ENCODE measurements at regions not wholly inside any gene's neighbourhood (a gene's known extent, or its start where the extent isn't known, plus 50 kb on each side); places are given as distances from the start of the nearest gene placed in this dataset.

DNA sequence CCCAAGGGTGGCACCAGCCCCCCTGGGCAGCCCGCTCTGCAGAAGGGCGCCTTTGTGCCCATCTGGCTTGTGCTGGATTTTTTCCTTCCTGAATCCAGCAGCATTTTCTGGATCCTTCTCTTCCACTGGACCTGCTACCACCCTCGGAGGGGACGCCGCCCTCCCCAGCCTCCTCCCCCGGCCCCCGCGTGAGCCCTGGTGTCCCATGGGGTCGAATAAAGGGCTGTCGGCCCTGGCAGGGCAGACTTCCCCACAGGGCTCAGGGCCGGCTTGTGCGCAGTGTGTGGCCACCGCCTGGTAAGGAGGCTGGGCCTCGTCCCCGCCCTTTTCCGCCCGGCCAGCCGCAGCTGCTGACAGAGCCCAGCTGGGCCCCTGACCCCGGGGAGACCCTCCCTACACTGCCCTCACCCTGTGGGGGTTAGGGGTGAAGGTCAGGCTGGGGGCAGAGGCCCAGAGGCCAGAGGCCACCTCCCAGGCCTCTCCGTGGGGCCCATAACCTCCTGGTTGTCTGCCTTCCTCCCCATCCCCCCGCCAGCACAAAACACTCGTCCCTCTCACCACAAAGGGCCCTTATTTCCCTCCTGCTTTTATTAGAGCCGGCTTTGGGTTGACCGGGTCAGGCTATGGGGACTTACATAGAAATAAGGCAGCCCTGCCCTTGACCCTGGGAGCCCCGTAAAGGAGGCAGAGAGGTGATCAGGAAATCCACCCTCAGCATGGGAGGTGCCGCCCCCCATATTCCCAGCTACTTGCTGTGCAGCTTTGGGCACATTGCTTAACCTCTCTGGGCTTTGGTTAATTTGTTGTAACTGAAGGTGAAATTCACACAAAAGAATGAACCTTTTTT, 179.3 kb upstream of the CIBAR2 start:
- TF ChIP-seq, protein P1, sequence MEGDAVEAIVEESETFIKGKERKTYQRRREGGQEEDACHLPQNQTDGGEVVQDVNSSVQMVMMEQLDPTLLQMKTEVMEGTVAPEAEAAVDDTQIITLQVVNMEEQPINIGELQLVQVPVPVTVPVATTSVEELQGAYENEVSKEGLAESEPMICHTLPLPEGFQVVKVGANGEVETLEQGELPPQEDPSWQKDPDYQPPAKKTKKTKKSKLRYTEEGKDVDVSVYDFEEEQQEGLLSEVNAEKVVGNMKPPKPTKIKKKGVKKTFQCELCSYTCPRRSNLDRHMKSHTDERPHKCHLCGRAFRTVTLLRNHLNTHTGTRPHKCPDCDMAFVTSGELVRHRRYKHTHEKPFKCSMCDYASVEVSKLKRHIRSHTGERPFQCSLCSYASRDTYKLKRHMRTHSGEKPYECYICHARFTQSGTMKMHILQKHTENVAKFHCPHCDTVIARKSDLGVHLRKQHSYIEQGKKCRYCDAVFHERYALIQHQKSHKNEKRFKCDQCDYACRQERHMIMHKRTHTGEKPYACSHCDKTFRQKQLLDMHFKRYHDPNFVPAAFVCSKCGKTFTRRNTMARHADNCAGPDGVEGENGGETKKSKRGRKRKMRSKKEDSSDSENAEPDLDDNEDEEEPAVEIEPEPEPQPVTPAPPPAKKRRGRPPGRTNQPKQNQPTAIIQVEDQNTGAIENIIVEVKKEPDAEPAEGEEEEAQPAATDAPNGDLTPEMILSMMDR (IDR thresholded peaks at IDR 0.05 in 4 of 5, conservative IDR thresholded peaks at IDR 0.05 in 1 of 5): no peak
- TF ChIP-seq POLR2A (IDR thresholded peaks at IDR 0.05): no peak
